Ovary (tissue), 3 donors: ENCODE measurements at regions not wholly inside any gene's neighbourhood (a gene's known extent, or its start where the extent isn't known, plus 50 kb on each side); places are given as distances from the start of the nearest gene placed in this dataset.

ENCODE experiments used
- EP300 ChIP-seq: sonication (generic); formaldehyde crosslinking; IDR thresholded peaks from one replicate; pipeline ENCODE4 v1.6.1; 2017; ENCODE audit warnings: antibody characterized with exemption
- TF ChIP-seq, protein P1 (sequence below), 3 donors: fragments of 450-650 bp in 2 of 3; fragments of 200-600 bp in 1 of 3; IDR thresholded peaks; one replicate each; pipeline versions ENCODE4 v1.5.1 to v1.8.0; 2016 to 2022; ENCODE audit warnings: antibody characterized with exemption in 3 of 3, mild to moderate bottlenecking in 1 of 3
- donor health status: DM: no; HTN: no; CAD: no.

DNA sequence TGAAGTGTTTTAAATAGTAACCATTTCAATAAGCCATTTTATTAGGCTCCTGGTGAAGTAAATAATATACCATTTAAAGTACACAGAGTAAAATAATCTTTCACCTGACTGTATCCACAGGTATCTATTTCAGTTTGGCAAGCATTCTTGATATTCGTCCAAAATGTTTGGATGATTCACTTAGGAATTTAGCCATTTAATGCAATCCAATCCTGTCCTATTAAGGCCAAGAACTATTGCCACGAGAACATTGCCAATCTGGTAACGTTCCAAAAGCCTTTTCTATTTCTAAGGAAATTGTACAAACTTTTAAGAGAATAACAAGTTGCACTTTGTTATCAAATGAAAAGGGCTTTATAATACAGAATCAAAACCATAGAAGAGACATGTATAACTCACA lies 209.8 kb upstream of the THRB start:
- TF ChIP-seq, protein P1, sequence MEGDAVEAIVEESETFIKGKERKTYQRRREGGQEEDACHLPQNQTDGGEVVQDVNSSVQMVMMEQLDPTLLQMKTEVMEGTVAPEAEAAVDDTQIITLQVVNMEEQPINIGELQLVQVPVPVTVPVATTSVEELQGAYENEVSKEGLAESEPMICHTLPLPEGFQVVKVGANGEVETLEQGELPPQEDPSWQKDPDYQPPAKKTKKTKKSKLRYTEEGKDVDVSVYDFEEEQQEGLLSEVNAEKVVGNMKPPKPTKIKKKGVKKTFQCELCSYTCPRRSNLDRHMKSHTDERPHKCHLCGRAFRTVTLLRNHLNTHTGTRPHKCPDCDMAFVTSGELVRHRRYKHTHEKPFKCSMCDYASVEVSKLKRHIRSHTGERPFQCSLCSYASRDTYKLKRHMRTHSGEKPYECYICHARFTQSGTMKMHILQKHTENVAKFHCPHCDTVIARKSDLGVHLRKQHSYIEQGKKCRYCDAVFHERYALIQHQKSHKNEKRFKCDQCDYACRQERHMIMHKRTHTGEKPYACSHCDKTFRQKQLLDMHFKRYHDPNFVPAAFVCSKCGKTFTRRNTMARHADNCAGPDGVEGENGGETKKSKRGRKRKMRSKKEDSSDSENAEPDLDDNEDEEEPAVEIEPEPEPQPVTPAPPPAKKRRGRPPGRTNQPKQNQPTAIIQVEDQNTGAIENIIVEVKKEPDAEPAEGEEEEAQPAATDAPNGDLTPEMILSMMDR (IDR thresholded peaks at IDR 0.05), result no peak
- no peak for TF ChIP-seq EP300
